Uterus (tissue), 2 donors: ENCODE measurements at regions not wholly inside any gene's neighbourhood (a gene's known extent, or its start where the extent isn't known, plus 50 kb on each side); places are given as distances from the start of the nearest gene placed in this dataset.

ENCODE experiments used
- CTCF ChIP-seq, 4 experiments: fragments of 200-600 bp in 2 of 4; fragments of 450-650 bp in 2 of 4; sonication (generic) in 2 of 4; IDR thresholded peaks; one replicate each; pipeline ENCODE4 v1.5.1; 2016 to 2019; ENCODE audit warnings: antibody characterized with exemption in 4 of 4, mild to moderate bottlenecking in 2 of 4, moderate library complexity in 1 of 4
- POLR2A ChIP-seq, 2 donors: fragments of 450-650 bp; IDR thresholded peaks; one replicate each; pipeline ENCODE4 v1.6.1; 2016; ENCODE audit warnings: antibody characterized with exemption in 2 of 2, mild to moderate bottlenecking in 1 of 2, moderate library complexity in 1 of 2

GRCh38 chr13:90232291-90232690, 1115.2 kb upstream of the MIR17HG start:
- TF ChIP-seq POLR2A (IDR thresholded peaks at IDR 0.05) (no peak), CTCF (IDR thresholded peaks at IDR 0.05) (no peak)
